HAP-1 (cell line): ENCODE measurements at regions not wholly inside any gene's neighbourhood (a gene's known extent, or its start where the extent isn't known, plus 50 kb on each side); places are given as distances from the start of the nearest gene placed in this dataset.
"Not testable (repeated sequence)": the region's sequence is repeated elsewhere in the genome, so short reads cannot be mapped to it uniquely, and the experiment has no call there.

Experiments used
- DNase-seq, 2 experiments: peaks; one replicate each; pipeline ENCODE4 v3.0.0-alpha.2; 2016 to 2020; ENCODE audit warnings: low spot score in 2 of 2
- H3K27me3 ChIP-seq: fragments of 250-450 bp; sonication (Bioruptor Pico); 2 replicates; pipeline ENCODE4 v1.5.1; 2020; ENCODE audit warnings: low read depth, mild to moderate bottlenecking, moderate library complexity
- H3K36me3 ChIP-seq: fragments of 250-450 bp; sonication (Bioruptor Pico); replicated peaks from 2 replicates; pipeline ENCODE4 v1.5.1; 2020; ENCODE audit warnings: mild to moderate bottlenecking
- H3K4me1 ChIP-seq: fragments of 250-450 bp; sonication (Bioruptor Pico); 2 replicates; pipeline ENCODE4 v1.5.1; 2020; ENCODE audit warnings: mild to moderate bottlenecking
- H3K4me3 ChIP-seq: fragments of 250-450 bp; sonication (Bioruptor Pico); 2 replicates; pipeline ENCODE4 v1.5.1; 2020; ENCODE audit warnings: mild to moderate bottlenecking, moderate library complexity
- H3K9me3 ChIP-seq: fragments of 250-450 bp; sonication (Bioruptor Pico); 2 replicates; pipeline ENCODE4 v1.5.1; 2020; ENCODE audit warnings: mild to moderate bottlenecking, moderate library complexity
- in situ Hi-C: fragments of 300-500 bp; cut with MboI; formaldehyde crosslinking; loops from 3 replicates; pipeline ENCODE4 v1.14.3; 2020; ENCODE audit warnings: low sequenced_read_pairs, inconsistent platforms, mixed read lengths

DNA sequence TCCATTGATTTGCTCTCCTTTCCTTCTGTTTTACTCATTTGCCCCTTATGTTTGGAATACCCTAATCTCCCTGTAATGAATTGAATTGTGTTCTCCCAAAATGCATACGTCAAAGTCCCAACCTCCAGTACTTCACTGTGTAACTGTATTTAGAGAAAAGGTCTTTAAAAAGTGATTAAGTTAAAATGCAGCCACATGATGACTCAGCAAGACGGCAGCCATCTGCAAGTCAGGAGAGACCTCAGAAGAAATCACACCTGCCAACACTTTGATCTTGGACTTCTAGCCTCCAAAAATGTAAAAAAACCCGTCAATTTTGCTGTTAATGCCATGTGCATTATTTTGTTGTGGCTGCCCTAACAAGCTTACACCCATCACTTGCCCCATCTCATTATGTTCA, 85.3 kb upstream of the PCLO start:
- no peaks in the 10 kb centered on the region for H3K36me3 ChIP-seq
- no peak for DNase-seq
- in situ Hi-C loops = no loop called here
- no peaks in the 10 kb centered on the region for H3K9me3 ChIP-seq
- H3K27me3 ChIP-seq = no peaks in the 10 kb centered on the region
- H3K4me1 ChIP-seq = peaks cover under 1% of the 10 kb centered on the region
- H3K4me3 ChIP-seq = no peak overlapping the region

DNA sequence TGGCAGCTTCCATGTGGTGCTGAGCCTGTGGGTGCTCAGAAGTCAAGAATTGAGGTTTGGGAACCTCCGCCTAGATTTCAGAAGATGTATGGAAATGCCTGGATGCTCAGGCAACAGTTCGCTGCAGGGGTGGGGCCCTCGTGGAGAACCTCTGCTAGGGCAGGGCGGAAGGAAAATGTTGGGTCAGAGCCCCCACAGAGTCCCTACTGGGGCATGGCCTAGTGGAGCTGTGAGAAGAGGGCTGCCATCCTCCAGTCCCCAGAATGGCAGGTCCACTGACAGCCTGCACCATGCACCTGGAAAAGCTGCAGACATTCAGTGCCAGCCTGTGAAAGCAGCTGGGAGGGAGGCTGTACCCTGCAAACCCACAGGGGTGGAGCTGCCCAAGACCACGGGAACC, 56.5 kb upstream of the PCLO start:
- in situ Hi-C loops, DNase-seq: not testable (repeated sequence)

DNA sequence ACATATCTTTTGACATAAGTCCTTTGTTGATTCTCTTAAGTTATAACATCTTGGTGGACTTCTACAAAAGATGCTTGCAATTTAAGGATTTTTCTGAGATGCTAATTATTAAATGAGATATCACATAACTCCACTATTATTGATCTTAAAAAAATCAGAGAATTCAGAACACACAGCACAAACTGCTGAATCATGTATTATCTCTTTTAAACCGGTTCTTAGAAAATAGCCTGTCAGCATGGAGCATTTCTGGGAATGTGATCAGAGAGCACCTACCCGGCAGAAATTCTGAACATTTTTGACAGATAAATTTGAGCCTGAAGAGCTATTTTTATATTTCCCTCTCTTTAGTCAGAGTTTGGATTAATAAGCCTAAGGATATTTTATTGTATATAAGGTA, 50.2 kb upstream of the PCLO start:
- Histone ChIP-seq H3K36me3 (no peaks in the 10 kb centered on the region), H3K27me3 (no peaks in the 10 kb centered on the region), H3K4me1 (no peaks in the 10 kb centered on the region), H3K4me3 (no peak overlapping the region), H3K9me3 (no peaks in the 10 kb centered on the region)
- no peak for DNase-seq
- in situ Hi-C loops = no loop called here

More for the DNA sequence above, 56.5 kb upstream of the PCLO start:
- not testable (repeated sequence) for H3K36me3 ChIP-seq, H3K4me3 ChIP-seq, H3K27me3 ChIP-seq, H3K9me3 ChIP-seq, H3K4me1 ChIP-seq
